ENCODE measurements at regions not wholly inside any gene's neighbourhood (a gene's known extent, or its start where the extent isn't known, plus 50 kb on each side); places are given as distances from the start of the nearest gene placed in this dataset.

GRCh38 chr14:22375321-22375930 is 213.6 kb downstream of the DAD1 start:
- TF ChIP-seq EZH2 (IDR thresholded peaks at IDR 0.05; ENCODE audit: insufficient read depth, poor library complexity, severe bottlenecking), result no peak
- TF ChIP-seq EZH2phosphoT487 (IDR thresholded peaks at IDR 0.05; ENCODE audit: insufficient read depth, low read depth), result no peak

Data from GM23248 (cell line).